GM23338 (cell line): ENCODE measurements at regions not wholly inside any gene's neighbourhood (a gene's known extent, or its start where the extent isn't known, plus 50 kb on each side); places are given as distances from the start of the nearest gene placed in this dataset.

Experiments
- ATAC-seq: fragments of 200-7000 bp; cut with Tn5 transposase; 3 replicates; pipeline ENCODE4 v1.9.1; 2020
- DNase-seq: peaks from one replicate; pipeline ENCODE4 v3.0.0-alpha.2; 2015; ENCODE audit warnings: low spot score
- H2AFZ ChIP-seq: fragments of 200-600 bp; sonication (generic); 2 replicates; pipeline ENCODE4 v1.8.0; 2016; ENCODE audit warnings: antibody characterized with exemption, mild to moderate bottlenecking, moderate library complexity
- H3F3A ChIP-seq: fragments of 200-600 bp; sonication (generic); replicated peaks from 2 replicates; pipeline ENCODE4 v1.8.0; 2017; ENCODE audit warnings: antibody characterized with exemption, mixed run types, low read depth
- H3K27ac ChIP-seq: fragments of 200-600 bp; sonication (generic); 2 replicates; pipeline ENCODE4 v1.6.1; 2016; ENCODE audit warnings: low read depth
- H3K27me3 ChIP-seq: fragments of 200-600 bp; sonication (generic); 2 replicates; pipeline ENCODE4 v1.8.0; 2016; ENCODE audit warnings: mild to moderate bottlenecking, mixed run types, moderate library complexity; ENCODE audit not compliant: insufficient read depth
- H3K36me3 ChIP-seq: fragments of 200-600 bp; sonication (generic); 2 replicates; pipeline ENCODE4 v1.8.0; 2016; ENCODE audit warnings: mild to moderate bottlenecking; ENCODE audit not compliant: insufficient read depth
- H3K4me1 ChIP-seq: fragments of 200-600 bp; sonication (generic); 2 replicates; pipeline ENCODE4 v1.8.0; 2016; ENCODE audit warnings: mild to moderate bottlenecking, moderate library complexity; ENCODE audit not compliant: insufficient read depth
- H3K4me2 ChIP-seq: fragments of 200-600 bp; sonication (generic); 2 replicates; pipeline ENCODE4 v1.7.1; 2017; ENCODE audit warnings: mixed run types
- H3K4me3 ChIP-seq: fragments of 200-600 bp; sonication (generic); 2 replicates; pipeline ENCODE4 v1.6.1; 2016; ENCODE audit warnings: mixed run types
- H3K79me2 ChIP-seq: fragments of 200-600 bp; sonication (generic); replicated peaks from 2 replicates; pipeline ENCODE4 v1.8.0; 2017; ENCODE audit warnings: mild to moderate bottlenecking; ENCODE audit not compliant: insufficient read depth
- H3K9me2 ChIP-seq: fragments of 200-600 bp; sonication (generic); 2 replicates; pipeline ENCODE4 v1.8.0; 2017; ENCODE audit not compliant: insufficient read depth
- H4K20me1 ChIP-seq: fragments of 200-600 bp; sonication (generic); replicated peaks from 2 replicates; pipeline ENCODE4 v1.8.0; 2017; ENCODE audit warnings: mild to moderate bottlenecking; ENCODE audit not compliant: insufficient read depth
- H3K27ac Mint-ChIP-seq: 2 replicates; pipeline ENCODE4 v1.8.0; 2020; ENCODE audit warnings: inconsistent platforms, mild to moderate bottlenecking, moderate library complexity, mixed read lengths
- H3K27me3 Mint-ChIP-seq: 3 replicates; pipeline ENCODE4 v1.8.0; 2022; ENCODE audit warnings: low read depth, mild to moderate bottlenecking, moderate library complexity, mixed read lengths, inconsistent platforms; ENCODE audit not compliant: insufficient read depth, poor library complexity
- H3K36me3 Mint-ChIP-seq: 3 replicates; pipeline ENCODE4 v1.8.0; 2021; ENCODE audit warnings: low read depth, mild to moderate bottlenecking, inconsistent platforms, moderate library complexity, mixed read lengths
- H3K4me1 Mint-ChIP-seq: 3 replicates; pipeline ENCODE4 v1.8.0; 2020; ENCODE audit warnings: mild to moderate bottlenecking, inconsistent platforms, mixed read lengths
- H3K4me3 Mint-ChIP-seq: 3 replicates; pipeline ENCODE4 v1.8.0; 2021; ENCODE audit warnings: moderate library complexity, mild to moderate bottlenecking, inconsistent platforms, mixed read lengths
- H3K9me3 Mint-ChIP-seq: 3 replicates; pipeline ENCODE4 v1.8.0; 2020; ENCODE audit warnings: moderate library complexity, mild to moderate bottlenecking, inconsistent platforms, mixed read lengths
- CREB1 ChIP-seq: fragments of 250-450 bp; sonication (Bioruptor Pico); IDR thresholded peaks from 2 replicates; pipeline ENCODE4 v1.5.0; 2020; ENCODE audit warnings: low read depth, mild to moderate bottlenecking, moderate library complexity
- JUNB ChIP-seq: IDR thresholded peaks from one replicate; pipeline ENCODE4 v1.6.1; 2016; ENCODE audit warnings: antibody characterized with exemption; ENCODE audit not compliant: unreplicated experiment
- NANOG ChIP-seq: IDR thresholded peaks from 2 replicates; pipeline ENCODE4 v1.6.1; 2016; ENCODE audit warnings: antibody characterized with exemption, borderline replicate concordance
- POLR2AphosphoS5 ChIP-seq: IDR thresholded peaks from 2 replicates; pipeline ENCODE4 v1.6.1; 2016; ENCODE audit warnings: antibody characterized with exemption, low read depth
- STAT1 ChIP-seq: IDR thresholded peaks from one replicate; pipeline ENCODE4 v1.6.1; 2016; ENCODE audit warnings: antibody characterized with exemption; ENCODE audit not compliant: unreplicated experiment
- ZNF114 ChIP-seq: fragments of 250-450 bp; sonication (Bioruptor Pico); IDR thresholded peaks from 2 replicates; pipeline ENCODE4 v1.5.0; 2020; ENCODE audit warnings: mild to moderate bottlenecking, moderate library complexity
- ZNF331 ChIP-seq: fragments of 250-450 bp; sonication (Bioruptor Pico); IDR thresholded peaks from 2 replicates; pipeline ENCODE4 v1.5.0; 2020; ENCODE audit warnings: low read depth, mild to moderate bottlenecking, moderate library complexity
- TF ChIP-seq, protein P1 (sequence below): IDR thresholded peaks from 2 replicates; pipeline ENCODE4 v1.6.1; 2016; ENCODE audit warnings: antibody characterized with exemption
- TF ChIP-seq, protein P2 (sequence below): fragments of 250-450 bp; sonication (Bioruptor Pico); IDR thresholded peaks from 2 replicates; pipeline ENCODE4 v1.5.0; 2020; ENCODE audit warnings: mild to moderate bottlenecking, moderate library complexity
- TF ChIP-seq, protein P3 (sequence below), 2 experiments: fragments of 200-600 bp in 1 of 2; sonication (generic) in 1 of 2; conservative IDR thresholded peaks; 2 replicates each; pipeline versions ENCODE4 v1.5.1 to v1.6.1; 2016 to 2017; ENCODE audit warnings: antibody characterized with exemption in 2 of 2, low read depth in 2 of 2, mild to moderate bottlenecking in 2 of 2, moderate library complexity in 1 of 2

DNA sequence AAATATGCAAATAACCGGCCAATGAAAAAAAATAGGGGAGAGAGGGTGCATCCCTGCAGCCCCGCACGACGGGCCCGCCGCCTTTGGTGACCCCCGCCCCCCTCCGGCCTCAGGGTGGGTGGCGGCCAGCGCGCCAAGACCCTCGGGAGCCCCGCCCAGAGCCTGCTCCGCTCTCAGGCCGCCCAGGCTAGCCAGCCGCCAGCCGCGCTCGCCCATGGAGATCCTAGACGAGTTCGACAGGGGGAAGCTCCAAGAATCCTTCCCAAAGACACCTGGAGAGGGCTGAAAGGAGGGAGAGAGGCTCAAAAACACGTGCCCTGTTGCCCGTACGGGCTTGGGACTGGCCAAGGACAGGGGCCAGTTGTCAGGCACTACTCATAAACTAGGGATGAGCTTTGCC, 434.0 kb downstream of the NR2F2 start:
- Histone ChIP-seq H4K20me1 (no peaks in the 10 kb centered on the region), H3K79me2 (no peaks in the 10 kb centered on the region), H3K27ac (no peak overlapping the region), H3K27me3 (no peaks in the 10 kb centered on the region), H3K4me1 (no peaks in the 10 kb centered on the region; the same call in 1 of the 2 replicates), H3F3A (no peaks in the 10 kb centered on the region), H3K36me3 (no peaks in the 10 kb centered on the region), H3K9me2 (peaks cover 6% of the 10 kb centered on the region), H3K4me2 (no peak overlapping the region), H3K4me3 (no peak overlapping the region), H2AFZ (peak overlapping the region; percentile 80; the same call in 1 of the 2 replicates)
- ATAC-seq (peak; percentile 57; the same call in 2 of the 3 replicates), DNase-seq (no peak)
- no peaks in the 10 kb centered on the region for H3K4me1 Mint-ChIP-seq
- no peaks in the 10 kb centered on the region; the same call in 2 of the 3 replicates for H3K9me3 Mint-ChIP-seq
- H3K27ac Mint-ChIP-seq = no peak overlapping the region
- TF ChIP-seq CREB1 (CRISPR knock-in tag) (no peak), JUNB (no peak), POLR2AphosphoS5 (no peak)
- TF ChIP-seq, protein P1, sequence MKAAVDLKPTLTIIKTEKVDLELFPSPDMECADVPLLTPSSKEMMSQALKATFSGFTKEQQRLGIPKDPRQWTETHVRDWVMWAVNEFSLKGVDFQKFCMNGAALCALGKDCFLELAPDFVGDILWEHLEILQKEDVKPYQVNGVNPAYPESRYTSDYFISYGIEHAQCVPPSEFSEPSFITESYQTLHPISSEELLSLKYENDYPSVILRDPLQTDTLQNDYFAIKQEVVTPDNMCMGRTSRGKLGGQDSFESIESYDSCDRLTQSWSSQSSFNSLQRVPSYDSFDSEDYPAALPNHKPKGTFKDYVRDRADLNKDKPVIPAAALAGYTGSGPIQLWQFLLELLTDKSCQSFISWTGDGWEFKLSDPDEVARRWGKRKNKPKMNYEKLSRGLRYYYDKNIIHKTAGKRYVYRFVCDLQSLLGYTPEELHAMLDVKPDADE = no peak
- no peaks in the 10 kb centered on the region for H3K27me3 Mint-ChIP-seq
- no peaks in the 10 kb centered on the region for H3K36me3 Mint-ChIP-seq
- H3K4me3 Mint-ChIP-seq = no peak overlapping the region

DNA sequence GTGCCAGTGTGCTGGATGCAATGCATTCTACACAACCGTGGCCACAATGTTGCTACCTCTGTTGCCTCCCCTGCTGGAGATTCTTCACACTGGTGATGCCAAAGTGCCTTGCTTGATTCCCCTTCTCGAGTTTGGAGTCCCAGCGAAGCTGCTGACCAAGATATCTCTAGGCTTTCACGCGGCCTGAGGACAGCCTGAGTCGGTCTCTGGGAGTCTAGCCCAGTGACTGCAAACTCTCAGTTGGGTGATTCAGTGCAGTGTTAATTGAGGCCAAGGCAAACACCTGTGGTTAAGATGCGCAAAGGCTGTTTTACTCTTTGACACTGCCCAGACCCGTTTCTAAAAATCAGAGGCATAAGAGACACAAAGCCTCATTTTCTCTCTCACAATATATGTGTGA, 434.4 kb downstream of the NR2F2 start:
- DNase-seq = no peak
- Histone ChIP-seq H3K4me3 (no peak overlapping the region), H4K20me1 (no peaks in the 10 kb centered on the region), H2AFZ (peak overlapping the region; percentile 80; the same call in 1 of the 2 replicates), H3K4me2 (no peak overlapping the region), H3K79me2 (no peaks in the 10 kb centered on the region), H3F3A (no peaks in the 10 kb centered on the region), H3K27ac (no peak overlapping the region), H3K4me1 (no peaks in the 10 kb centered on the region; the same call in 1 of the 2 replicates), H3K36me3 (no peaks in the 10 kb centered on the region), H3K27me3 (no peaks in the 10 kb centered on the region), H3K9me2 (peaks cover 6% of the 10 kb centered on the region; the same call in 1 of the 2 replicates)
- H3K4me1 Mint-ChIP-seq = no peaks in the 10 kb centered on the region
- H3K27me3 Mint-ChIP-seq = no peaks in the 10 kb centered on the region
- H3K9me3 Mint-ChIP-seq = no peaks in the 10 kb centered on the region
- ATAC-seq = peak; percentile 24; the same call in 1 of the 3 replicates
- no peak overlapping the region for H3K4me3 Mint-ChIP-seq
- no peaks in the 10 kb centered on the region for H3K36me3 Mint-ChIP-seq
- no peak overlapping the region for H3K27ac Mint-ChIP-seq
- TF ChIP-seq, protein P2, sequence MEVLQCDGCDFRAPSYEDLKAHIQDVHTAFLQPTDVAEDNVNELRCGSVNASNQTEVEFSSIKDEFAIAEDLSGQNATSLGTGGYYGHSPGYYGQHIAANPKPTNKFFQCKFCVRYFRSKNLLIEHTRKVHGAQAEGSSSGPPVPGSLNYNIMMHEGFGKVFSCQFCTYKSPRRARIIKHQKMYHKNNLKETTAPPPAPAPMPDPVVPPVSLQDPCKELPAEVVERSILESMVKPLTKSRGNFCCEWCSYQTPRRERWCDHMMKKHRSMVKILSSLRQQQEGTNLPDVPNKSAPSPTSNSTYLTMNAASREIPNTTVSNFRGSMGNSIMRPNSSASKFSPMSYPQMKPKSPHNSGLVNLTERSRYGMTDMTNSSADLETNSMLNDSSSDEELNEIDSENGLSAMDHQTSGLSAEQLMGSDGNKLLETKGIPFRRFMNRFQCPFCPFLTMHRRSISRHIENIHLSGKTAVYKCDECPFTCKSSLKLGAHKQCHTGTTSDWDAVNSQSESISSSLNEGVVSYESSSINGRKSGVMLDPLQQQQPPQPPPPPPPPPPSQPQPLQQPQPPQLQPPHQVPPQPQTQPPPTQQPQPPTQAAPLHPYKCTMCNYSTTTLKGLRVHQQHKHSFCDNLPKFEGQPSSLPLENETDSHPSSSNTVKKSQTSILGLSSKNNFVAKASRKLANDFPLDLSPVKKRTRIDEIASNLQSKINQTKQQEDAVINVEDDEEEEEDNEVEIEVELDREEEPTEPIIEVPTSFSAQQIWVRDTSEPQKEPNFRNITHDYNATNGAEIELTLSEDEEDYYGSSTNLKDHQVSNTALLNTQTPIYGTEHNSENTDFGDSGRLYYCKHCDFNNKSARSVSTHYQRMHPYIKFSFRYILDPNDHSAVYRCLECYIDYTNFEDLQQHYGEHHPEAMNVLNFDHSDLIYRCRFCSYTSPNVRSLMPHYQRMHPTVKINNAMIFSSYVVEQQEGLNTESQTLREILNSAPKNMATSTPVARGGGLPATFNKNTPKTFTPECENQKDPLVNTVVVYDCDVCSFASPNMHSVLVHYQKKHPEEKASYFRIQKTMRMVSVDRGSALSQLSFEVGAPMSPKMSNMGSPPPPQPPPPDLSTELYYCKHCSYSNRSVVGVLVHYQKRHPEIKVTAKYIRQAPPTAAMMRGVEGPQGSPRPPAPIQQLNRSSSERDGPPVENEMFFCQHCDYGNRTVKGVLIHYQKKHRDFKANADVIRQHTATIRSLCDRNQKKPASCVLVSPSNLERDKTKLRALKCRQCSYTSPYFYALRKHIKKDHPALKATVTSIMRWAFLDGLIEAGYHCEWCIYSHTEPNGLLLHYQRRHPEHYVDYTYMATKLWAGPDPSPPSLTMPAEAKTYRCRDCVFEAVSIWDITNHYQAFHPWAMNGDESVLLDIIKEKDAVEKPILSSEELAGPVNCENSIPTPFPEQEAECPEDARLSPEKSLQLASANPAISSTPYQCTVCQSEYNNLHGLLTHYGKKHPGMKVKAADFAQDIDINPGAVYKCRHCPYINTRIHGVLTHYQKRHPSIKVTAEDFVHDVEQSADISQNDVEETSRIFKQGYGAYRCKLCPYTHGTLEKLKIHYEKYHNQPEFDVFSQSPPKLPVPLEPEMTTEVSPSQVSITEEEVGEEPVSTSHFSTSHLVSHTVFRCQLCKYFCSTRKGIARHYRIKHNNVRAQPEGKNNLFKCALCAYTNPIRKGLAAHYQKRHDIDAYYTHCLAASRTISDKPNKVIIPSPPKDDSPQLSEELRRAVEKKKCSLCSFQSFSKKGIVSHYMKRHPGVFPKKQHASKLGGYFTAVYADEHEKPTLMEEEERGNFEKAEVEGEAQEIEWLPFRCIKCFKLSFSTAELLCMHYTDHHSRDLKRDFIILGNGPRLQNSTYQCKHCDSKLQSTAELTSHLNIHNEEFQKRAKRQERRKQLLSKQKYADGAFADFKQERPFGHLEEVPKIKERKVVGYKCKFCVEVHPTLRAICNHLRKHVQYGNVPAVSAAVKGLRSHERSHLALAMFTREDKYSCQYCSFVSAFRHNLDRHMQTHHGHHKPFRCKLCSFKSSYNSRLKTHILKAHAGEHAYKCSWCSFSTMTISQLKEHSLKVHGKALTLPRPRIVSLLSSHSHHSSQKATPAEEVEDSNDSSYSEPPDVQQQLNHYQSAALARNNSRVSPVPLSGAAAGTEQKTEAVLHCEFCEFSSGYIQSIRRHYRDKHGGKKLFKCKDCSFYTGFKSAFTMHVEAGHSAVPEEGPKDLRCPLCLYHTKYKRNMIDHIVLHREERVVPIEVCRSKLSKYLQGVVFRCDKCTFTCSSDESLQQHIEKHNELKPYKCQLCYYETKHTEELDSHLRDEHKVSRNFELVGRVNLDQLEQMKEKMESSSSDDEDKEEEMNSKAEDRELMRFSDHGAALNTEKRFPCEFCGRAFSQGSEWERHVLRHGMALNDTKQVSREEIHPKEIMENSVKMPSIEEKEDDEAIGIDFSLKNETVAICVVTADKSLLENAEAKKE = no peak
- TF ChIP-seq POLR2AphosphoS5 (no peak), NANOG (no peak), ZNF331 (CRISPR knock-in tag) (no peak), CREB1 (CRISPR knock-in tag) (no peak), STAT1 (no peak), JUNB (no peak), ZNF114 (no peak)
- TF ChIP-seq, protein P3, sequence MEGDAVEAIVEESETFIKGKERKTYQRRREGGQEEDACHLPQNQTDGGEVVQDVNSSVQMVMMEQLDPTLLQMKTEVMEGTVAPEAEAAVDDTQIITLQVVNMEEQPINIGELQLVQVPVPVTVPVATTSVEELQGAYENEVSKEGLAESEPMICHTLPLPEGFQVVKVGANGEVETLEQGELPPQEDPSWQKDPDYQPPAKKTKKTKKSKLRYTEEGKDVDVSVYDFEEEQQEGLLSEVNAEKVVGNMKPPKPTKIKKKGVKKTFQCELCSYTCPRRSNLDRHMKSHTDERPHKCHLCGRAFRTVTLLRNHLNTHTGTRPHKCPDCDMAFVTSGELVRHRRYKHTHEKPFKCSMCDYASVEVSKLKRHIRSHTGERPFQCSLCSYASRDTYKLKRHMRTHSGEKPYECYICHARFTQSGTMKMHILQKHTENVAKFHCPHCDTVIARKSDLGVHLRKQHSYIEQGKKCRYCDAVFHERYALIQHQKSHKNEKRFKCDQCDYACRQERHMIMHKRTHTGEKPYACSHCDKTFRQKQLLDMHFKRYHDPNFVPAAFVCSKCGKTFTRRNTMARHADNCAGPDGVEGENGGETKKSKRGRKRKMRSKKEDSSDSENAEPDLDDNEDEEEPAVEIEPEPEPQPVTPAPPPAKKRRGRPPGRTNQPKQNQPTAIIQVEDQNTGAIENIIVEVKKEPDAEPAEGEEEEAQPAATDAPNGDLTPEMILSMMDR (conservative IDR thresholded peaks at IDR 0.05; ENCODE audit: low read depth in 2 of 2) = no peak
